Loucy (cell line): ENCODE measurements at regions not wholly inside any gene's neighbourhood (a gene's known extent, or its start where the extent isn't known, plus 50 kb on each side); places are given as distances from the start of the nearest gene placed in this dataset.

ENCODE experiments used
- H2AFZ ChIP-seq: fragments of 200-600 bp; sonication (generic); 2 replicates; pipeline ENCODE4 v1.6.0; 2016; ENCODE audit warnings: antibody characterized with exemption, mild to moderate bottlenecking, low read length, moderate library complexity
- H3F3A ChIP-seq: fragments of 200-600 bp; 2 replicates; pipeline ENCODE4 v1.6.0; 2016; ENCODE audit warnings: antibody characterized with exemption, low read depth, mild to moderate bottlenecking
- H3K27me3 ChIP-seq: fragments of 200-600 bp; sonication (generic); 2 replicates; pipeline ENCODE4 v1.6.1; 2014; ENCODE audit warnings: low read length, mild to moderate bottlenecking; ENCODE audit not compliant: insufficient read depth, poor library complexity, severe bottlenecking
- H3K36me3 ChIP-seq: fragments of 200-600 bp; sonication (generic); 2 replicates; pipeline ENCODE4 v1.6.1; 2016; ENCODE audit warnings: low read length; ENCODE audit not compliant: insufficient read depth
- H3K4me1 ChIP-seq: fragments of 200-600 bp; sonication (generic); 2 replicates; pipeline ENCODE4 v1.5.1; 2014; ENCODE audit warnings: low read length, mild to moderate bottlenecking; ENCODE audit not compliant: insufficient read depth, poor library complexity, severe bottlenecking
- H3K4me2 ChIP-seq: fragments of 200-600 bp; sonication (generic); 2 replicates; pipeline ENCODE4 v1.6.0; 2014; ENCODE audit warnings: antibody characterized with exemption, low read length, low read depth, mild to moderate bottlenecking; ENCODE audit not compliant: poor library complexity, severe bottlenecking
- H3K4me3 ChIP-seq: fragments of 200-600 bp; sonication (generic); 2 replicates; pipeline ENCODE4 v1.5.1; 2014; ENCODE audit warnings: low read length, mild to moderate bottlenecking, mixed read lengths; ENCODE audit not compliant: poor library complexity, severe bottlenecking
- H3K79me2 ChIP-seq: fragments of 200-600 bp; sonication (generic); 2 replicates; pipeline ENCODE4 v1.6.1; 2014; ENCODE audit warnings: low read length; ENCODE audit not compliant: insufficient read depth
- H3K9ac ChIP-seq: fragments of 200-600 bp; sonication (generic); 2 replicates; pipeline ENCODE4 v1.6.0; 2014; ENCODE audit warnings: mild to moderate bottlenecking, low read depth, low read length, moderate library complexity; ENCODE audit not compliant: poor library complexity, severe bottlenecking
- H3K9me2 ChIP-seq: fragments of 200-600 bp; sonication (generic); replicated peaks from 2 replicates; pipeline ENCODE4 v1.6.1; 2016; ENCODE audit warnings: low read depth, low read length, mixed read lengths
- H3K9me3 ChIP-seq: fragments of 200-600 bp; sonication (generic); 2 replicates; pipeline ENCODE4 v1.6.1; 2014; ENCODE audit warnings: mild to moderate bottlenecking, antibody characterized with exemption, low read length, low read depth; ENCODE audit not compliant: insufficient read depth
- H4K20me1 ChIP-seq: fragments of 200-600 bp; sonication (generic); 2 replicates; pipeline ENCODE4 v1.6.0; 2014; ENCODE audit warnings: antibody characterized with exemption, low read length, mild to moderate bottlenecking; ENCODE audit not compliant: insufficient read depth, poor library complexity, severe bottlenecking
- CTCF ChIP-seq: fragments of 200-600 bp; sonication (generic); conservative IDR thresholded peaks from 2 replicates; pipeline ENCODE4 v1.5.1; 2014; ENCODE audit warnings: mild to moderate bottlenecking, antibody characterized with exemption, low read length
- EZH2phosphoT487 ChIP-seq: fragments of 200-600 bp; IDR thresholded peaks from 2 replicates; pipeline ENCODE4 v1.6.1; 2018; ENCODE audit warnings: antibody characterized with exemption, mild to moderate bottlenecking, moderate library complexity, borderline replicate concordance

GRCh38 chr11:103648054-103648453 is 388.4 kb upstream of the DDI1 start:
- H4K20me1 ChIP-seq = no peaks in the 10 kb centered on the region
- no peaks in the 10 kb centered on the region for H3K36me3 ChIP-seq
- no peaks in the 10 kb centered on the region for H3K79me2 ChIP-seq
- no peaks in the 10 kb centered on the region for H3K9me2 ChIP-seq
- TF ChIP-seq EZH2phosphoT487 = no peak
- no peak for TF ChIP-seq CTCF
- H3K4me3 ChIP-seq = no peak overlapping the region
- peaks cover 6% of the 10 kb centered on the region; the same call in 1 of the 2 replicates for H3K9me3 ChIP-seq
- no peaks in the 10 kb centered on the region for H3F3A ChIP-seq
- H2AFZ ChIP-seq = 0 out of 2 replicates have a peak overlapping the region, but pooled peaks have one; percentile 32
- no peaks in the 10 kb centered on the region for H3K4me1 ChIP-seq
- no peaks in the 10 kb centered on the region for H3K27me3 ChIP-seq
- H3K9ac ChIP-seq = no peak overlapping the region
- no peak overlapping the region for H3K4me2 ChIP-seq

- Histone ChIP-seq H3K4me2 (no peak overlapping the region), H3K36me3 (no peaks in the 10 kb centered on the region), H3K9me2 (no peaks in the 10 kb centered on the region), H3K4me3 (no peak overlapping the region), H3K27me3 (no peaks in the 10 kb centered on the region), H3K4me1 (no peaks in the 10 kb centered on the region), H2AFZ (no peak overlapping the region), H3K9me3 (peaks cover 6% of the 10 kb centered on the region; the same call in 1 of the 2 replicates), H3F3A (no peaks in the 10 kb centered on the region), H3K9ac (no peak overlapping the region), H3K79me2 (no peaks in the 10 kb centered on the region), H4K20me1 (no peaks in the 10 kb centered on the region)
- TF ChIP-seq CTCF (no peak), EZH2phosphoT487 (no peak)
These were observed 387.6 kb upstream of the DDI1 start for GRCh38 chr11:103648670-103649400.

- Histone ChIP-seq H3K4me1 (no peaks in the 10 kb centered on the region), H3K4me2 (no peak overlapping the region), H3K79me2 (no peaks in the 10 kb centered on the region), H3K36me3 (no peaks in the 10 kb centered on the region), H3F3A (no peaks in the 10 kb centered on the region), H4K20me1 (no peaks in the 10 kb centered on the region), H3K9me3 (peaks cover 6% of the 10 kb centered on the region; the same call in 1 of the 2 replicates), H3K9me2 (no peaks in the 10 kb centered on the region), H3K9ac (no peak overlapping the region), H3K27me3 (no peaks in the 10 kb centered on the region), H2AFZ (no peak overlapping the region), H3K4me3 (no peak overlapping the region)
- TF ChIP-seq CTCF (no peak), EZH2phosphoT487 (no peak)
These were observed 387.0 kb upstream of the DDI1 start for GRCh38 chr11:103649401-103649895.
